ENCODE measurements at regions not wholly inside any gene's neighbourhood (a gene's known extent, or its start where the extent isn't known, plus 50 kb on each side); places are given as distances from the start of the nearest gene placed in this dataset.

GRCh38 chr3:118823626-118824025 is 211.0 kb downstream of the IGSF11 start:
- TF ChIP-seq CTCF (IDR thresholded peaks at IDR 0.05; ENCODE audit: low read length) (no peak), EZH2 (optimal IDR thresholded peaks at IDR 0.05; ENCODE audit: low read depth, low read length) (no peak), EZH2phosphoT487 (IDR thresholded peaks at IDR 0.05; ENCODE audit: low read length) (no peak)

All from MM.1S (cell line).